GM12874 (cell line): ENCODE measurements at regions not wholly inside any gene's neighbourhood (a gene's known extent, or its start where the extent isn't known, plus 50 kb on each side); places are given as distances from the start of the nearest gene placed in this dataset.

Experiments used
- CTCF ChIP-seq: IDR thresholded peaks from 2 replicates; pipeline ENCODE4 v1.5.1; 2011; ENCODE audit warnings: low read depth, mild to moderate bottlenecking, control low read depth, low read length, moderate library complexity; ENCODE audit not compliant: insufficient read depth

- no peak for TF ChIP-seq CTCF
These were observed 471.1 kb downstream of the PLK2 start for GRCh38 chr5:57988813-57989212.

GRCh38 chr5:57987552-57987951, 472.3 kb downstream of the PLK2 start:
- TF ChIP-seq CTCF: no peak

DNA sequence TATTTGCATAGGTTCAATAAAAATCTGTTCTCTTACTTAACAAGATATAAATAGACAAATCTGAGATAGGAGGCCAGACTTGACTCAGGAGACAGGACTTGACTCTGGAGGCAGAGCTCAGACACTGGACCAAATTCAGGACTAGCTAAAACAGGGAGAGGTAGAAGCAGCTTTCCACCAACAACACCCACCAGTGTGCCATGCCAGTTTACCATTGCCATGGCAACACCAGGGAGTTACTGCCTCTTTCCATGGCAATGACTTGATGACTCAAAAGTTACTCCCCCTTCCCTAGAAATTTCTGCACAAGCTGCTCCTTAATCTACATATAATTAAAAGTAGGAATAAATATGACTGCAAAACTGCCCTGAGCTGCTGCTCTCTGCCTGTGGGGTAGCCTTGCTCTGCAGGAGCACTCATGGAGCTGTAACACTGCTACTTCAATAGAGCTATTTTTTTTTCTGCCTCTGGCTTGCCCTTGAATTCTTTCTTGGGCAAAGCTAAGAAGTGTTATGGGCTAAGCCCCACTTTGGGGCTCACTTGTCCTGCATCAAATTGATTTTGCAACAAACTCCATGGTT, 473.0 kb downstream of the PLK2 start:
- no peak for TF ChIP-seq CTCF

DNA sequence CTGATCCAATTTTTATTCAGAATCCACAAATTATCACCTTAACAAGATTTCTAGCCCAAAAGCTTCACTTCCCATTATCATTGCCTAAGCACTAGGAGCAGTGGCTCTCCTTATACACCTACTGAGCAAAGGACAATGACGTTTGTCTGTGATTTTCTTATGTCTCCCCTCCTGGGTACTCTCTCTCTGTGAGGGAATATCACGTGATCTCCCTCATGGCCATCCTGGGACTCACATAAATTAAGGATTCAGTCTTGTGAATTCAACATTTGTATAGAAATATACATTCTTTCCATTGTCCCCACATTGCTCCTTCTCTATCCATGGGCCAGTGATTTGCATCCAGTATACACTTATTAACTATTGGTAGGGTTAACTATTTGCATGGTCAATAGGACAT, 476.5 kb downstream of the PLK2 start:
- no peak for TF ChIP-seq CTCF

DNA sequence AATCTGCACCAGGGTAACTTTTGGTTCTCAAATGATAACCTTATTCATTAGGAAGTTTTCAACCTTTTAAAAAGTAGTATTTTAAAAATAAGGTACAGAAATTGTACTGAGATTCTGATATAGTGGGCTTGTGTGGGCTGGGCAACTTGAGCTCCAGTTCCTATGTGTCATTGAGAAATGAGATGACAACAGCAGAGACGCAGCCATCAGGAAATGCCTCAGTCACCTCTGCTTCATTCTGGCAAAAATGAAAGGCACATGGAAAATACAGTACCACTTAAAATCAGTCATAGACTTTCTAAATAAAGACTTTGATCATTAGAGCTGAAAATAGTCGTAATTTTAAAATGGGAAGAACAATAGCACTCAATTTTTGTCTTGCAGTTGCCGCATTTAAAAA, 480.2 kb downstream of the PLK2 start:
- TF ChIP-seq CTCF: no peak

GRCh38 chr5:57976506-57976905, 483.4 kb downstream of the PLK2 start:
- TF ChIP-seq CTCF: no peak

GRCh38 chr5:57960569-57960968, 478.0 kb upstream of the ACTBL2 start:
- TF ChIP-seq CTCF: no peak

GRCh38 chr5:57956636-57957035, 474.0 kb upstream of the ACTBL2 start:
- no peak for TF ChIP-seq CTCF
